HG02852 (cell line): ENCODE measurements at regions not wholly inside any gene's neighbourhood (a gene's known extent, or its start where the extent isn't known, plus 50 kb on each side); places are given as distances from the start of the nearest gene placed in this dataset.
"Not testable (repeated sequence)": the region's sequence is repeated elsewhere in the genome, so short reads cannot be mapped to it uniquely, and the experiment has no call there.

Experiments used
- ATAC-seq: cut with Tn5 transposase; IDR thresholded peaks from one replicate; pipeline ENCODE4 v1.9.1; 2021; ENCODE audit warnings: mild to moderate bottlenecking, moderate library complexity; ENCODE audit not compliant: unreplicated experiment

- no peak for ATAC-seq
Observed at GRCh38 chr16:75983296-75983695, 257.0 kb upstream of the CPHXL start.

GRCh38 chr16:75983741-75984381 lies 257.6 kb upstream of the CPHXL start:
- no peak for ATAC-seq

GRCh38 chr16:75987323-75987722 lies 261.0 kb upstream of the CPHXL start:
- ATAC-seq = no peak

- peak; percentile 75 for ATAC-seq
Observed at GRCh38 chr16:75996491-75996890, 270.2 kb upstream of the CPHXL start.

- ATAC-seq = no peak
Observed at GRCh38 chr16:75997606-75998005, 271.3 kb upstream of the CPHXL start.

GRCh38 chr16:76007645-76008044 lies 269.6 kb upstream of the CNTNAP4 start:
- ATAC-seq = no peak

GRCh38 chr16:76023835-76024234 lies 253.4 kb upstream of the CNTNAP4 start:
- no peak for ATAC-seq

GRCh38 chr16:76035689-76036088 lies 241.5 kb upstream of the CNTNAP4 start:
- ATAC-seq = no peak

GRCh38 chr16:76038097-76038496 lies 239.1 kb upstream of the CNTNAP4 start:
- ATAC-seq = no peak

- no peak for ATAC-seq
Observed at GRCh38 chr16:76052725-76053124, 224.5 kb upstream of the CNTNAP4 start.

- ATAC-seq = no peak
Observed at GRCh38 chr16:76059186-76059585, 218.0 kb upstream of the CNTNAP4 start.

GRCh38 chr16:76059701-76060100 lies 217.5 kb upstream of the CNTNAP4 start:
- ATAC-seq = no peak

GRCh38 chr16:76071690-76072089 lies 205.5 kb upstream of the CNTNAP4 start:
- ATAC-seq = no peak

- no peak for ATAC-seq
Observed at GRCh38 chr16:76081967-76082366, 195.2 kb upstream of the CNTNAP4 start.

- no peak for ATAC-seq
Observed at GRCh38 chr16:76106647-76107046, 170.6 kb upstream of the CNTNAP4 start.

GRCh38 chr16:76108460-76108859 lies 168.7 kb upstream of the CNTNAP4 start:
- no peak for ATAC-seq

- ATAC-seq = no peak
Observed at GRCh38 chr16:76114681-76115080, 162.5 kb upstream of the CNTNAP4 start.

GRCh38 chr16:76118344-76118743 lies 158.9 kb upstream of the CNTNAP4 start:
- no peak for ATAC-seq

- ATAC-seq = no peak
Observed at GRCh38 chr16:76121636-76122035, 155.6 kb upstream of the CNTNAP4 start.

- no peak for ATAC-seq
Observed at GRCh38 chr16:76123966-76124365, 153.2 kb upstream of the CNTNAP4 start.

GRCh38 chr16:76125871-76126270 lies 151.3 kb upstream of the CNTNAP4 start:
- no peak for ATAC-seq

- ATAC-seq = not testable (repeated sequence)
Observed at GRCh38 chr16:76138056-76138455, 139.1 kb upstream of the CNTNAP4 start.

GRCh38 chr16:76157629-76158028 lies 119.6 kb upstream of the CNTNAP4 start:
- no peak for ATAC-seq
